H1 (cell line): ENCODE measurements at regions not wholly inside any gene's neighbourhood (a gene's known extent, or its start where the extent isn't known, plus 50 kb on each side); places are given as distances from the start of the nearest gene placed in this dataset.

Source experiments
- CTCF ChIA-PET: fragments of 300-600 bp; sonication (Branson Sonifier 250); formaldehyde crosslinking; loops from one replicate; lab custom pipeline; 2021; ENCODE audit not compliant: partially characterized antibody; lab: Charles Lee
- POLR2A ChIA-PET: fragments of 300-600 bp; sonication (Branson Sonifier 250); formaldehyde crosslinking; loops from one replicate; lab custom pipeline; 2021; ENCODE audit warnings: inconsistent platforms; ENCODE audit not compliant: partially characterized antibody; lab: Charles Lee
- DNase-seq, 2 experiments: peaks; one replicate each; pipeline versions ENCODE4 v3.0.0 to v3.0.0-alpha.2; 2010 to 2022; ENCODE audit warnings: low spot score in 2 of 2, low read depth in 1 of 2, mixed read lengths in 1 of 2
- FAIRE-seq: peaks from 2 replicates; lab custom pipeline; 2011; peaks lifted over from hg19 to GRCh38; lab: Jason Lieb, UNC
- H2AFZ ChIP-seq: 2 replicates; pipeline ENCODE4 v1.8.1; 2012; ENCODE audit warnings: low read length, inconsistent platforms
- H2AK5ac ChIP-seq: 2 replicates; pipeline ENCODE4 v1.6.1; 2013; ENCODE audit warnings: low read depth, low read length
- H2BK120ac ChIP-seq: replicated peaks from 2 replicates; pipeline ENCODE3; 2013; ENCODE audit warnings: low read depth, low read length, inconsistent platforms
- H2BK12ac ChIP-seq: 2 replicates; pipeline ENCODE4 v1.6.1; 2013; ENCODE audit warnings: low read depth, low read length
- H2BK15ac ChIP-seq: 2 replicates; pipeline ENCODE4 v1.6.1; 2013; ENCODE audit warnings: low read length
- H2BK20ac ChIP-seq: 2 replicates; pipeline ENCODE4 v1.6.1; 2013; ENCODE audit warnings: low read length
- H2BK5ac ChIP-seq: 2 replicates; pipeline ENCODE4 v1.6.1; 2013; ENCODE audit warnings: low read depth, low read length
- H3K14ac ChIP-seq: 2 replicates; pipeline ENCODE4 v1.6.1; 2013; ENCODE audit warnings: inconsistent platforms; ENCODE audit not compliant: insufficient read length
- H3K18ac ChIP-seq: 2 replicates; pipeline ENCODE4 v1.6.1; 2013; ENCODE audit warnings: low read length; ENCODE audit errors: extremely low read depth
- H3K23ac ChIP-seq: 2 replicates; pipeline ENCODE4 v1.6.1; 2013; ENCODE audit warnings: inconsistent platforms; ENCODE audit not compliant: insufficient read length
- H3K23me2 ChIP-seq: 2 replicates; pipeline ENCODE4 v1.6.1; 2013; ENCODE audit warnings: low read depth, low read length
- H3K27ac ChIP-seq: 2 replicates; pipeline ENCODE4 v1.6.1; 2011; ENCODE audit warnings: low read depth, low read length, inconsistent platforms
- H3K27me3 ChIP-seq, 4 experiments: replicated peaks in 1 of 4; 1 replicate in 1 of 4; 2 replicates in 3 of 4; pipeline versions ENCODE4 v1.6.1 to v1.8.1; 2011 to 2013; ENCODE audit warnings: low read length in 3 of 4, mild to moderate bottlenecking in 3 of 4, inconsistent platforms in 2 of 4, mixed read lengths in 2 of 4, moderate library complexity in 1 of 4; ENCODE audit not compliant: control insufficient read depth in 3 of 4, insufficient read depth in 3 of 4; ENCODE audit errors: extremely low read depth in 1 of 4
- H3K36me3 ChIP-seq, 4 experiments: 2 replicates each; pipeline versions ENCODE4 v1.6.1 to v1.8.1; 2011 to 2013; ENCODE audit warnings: mild to moderate bottlenecking in 4 of 4, low read length in 3 of 4, moderate library complexity in 2 of 4, control low read depth in 1 of 4, inconsistent platforms in 1 of 4; ENCODE audit not compliant: insufficient read depth in 4 of 4, control insufficient read depth in 2 of 4
- H3K4ac ChIP-seq: replicated peaks from 2 replicates; pipeline ENCODE3; 2013; ENCODE audit warnings: low read length, low read depth, mixed read lengths, inconsistent platforms; ENCODE audit not compliant: insufficient read length
- H3K4me1 ChIP-seq, 4 experiments: replicated peaks in 1 of 4; 1 replicate in 1 of 4; 2 replicates in 3 of 4; pipeline versions ENCODE4 v1.6.1 to v1.8.1; 2011 to 2013; ENCODE audit warnings: low read length in 3 of 4, inconsistent platforms in 2 of 4, mixed read lengths in 1 of 4; ENCODE audit not compliant: insufficient read depth in 4 of 4, control insufficient read depth in 3 of 4
- H3K4me2 ChIP-seq, 2 experiments: 2 replicates each; pipeline versions ENCODE4 v1.6.1 to v1.8.1; 2011 to 2013; ENCODE audit warnings: low read depth in 2 of 2, low read length in 2 of 2, control low read depth in 1 of 2, inconsistent platforms in 1 of 2, mild to moderate bottlenecking in 1 of 2; ENCODE audit not compliant: insufficient read depth in 1 of 2
- H3K4me3 ChIP-seq, 4 experiments: fragments of 200-600, 300-600 bp in 1 of 4; sonication (generic), shearing (Covaris generic), sonication (Bioruptor Twin) in 1 of 4; 2 replicates each; pipeline versions ENCODE4 v1.5.1 to v1.8.1; 2011 to 2016; ENCODE audit warnings: low read length in 4 of 4, low read depth in 3 of 4, control low read depth in 2 of 4, inconsistent platforms in 2 of 4, mild to moderate bottlenecking in 2 of 4, mixed read lengths in 1 of 4, moderate library complexity in 1 of 4; ENCODE audit not compliant: insufficient read depth in 2 of 4; ENCODE audit errors: extremely low read depth in 1 of 4
- H3K56ac ChIP-seq: replicated peaks from 2 replicates; pipeline ENCODE3; 2013; ENCODE audit warnings: low read depth, mild to moderate bottlenecking, mixed read lengths, low read length, inconsistent platforms; ENCODE audit not compliant: insufficient read length
- H3K79me1 ChIP-seq: 2 replicates; pipeline ENCODE4 v1.6.1; 2013; ENCODE audit warnings: low read depth, low read length, control low read depth
- H3K79me2 ChIP-seq, 2 experiments: 2 replicates each; pipeline versions ENCODE4 v1.6.1 to v1.8.1; 2012 to 2013; ENCODE audit warnings: low read length in 2 of 2, mild to moderate bottlenecking in 2 of 2, inconsistent platforms in 1 of 2; ENCODE audit not compliant: insufficient read depth in 2 of 2, control insufficient read depth in 1 of 2
- H3K9ac ChIP-seq, 4 experiments: replicated peaks in 1 of 4; 1 replicate in 1 of 4; 2 replicates in 3 of 4; pipeline versions ENCODE4 v1.6.1 to v1.8.1; 2011 to 2013; ENCODE audit warnings: low read depth in 3 of 4, low read length in 3 of 4, control low read depth in 2 of 4, mild to moderate bottlenecking in 2 of 4, moderate library complexity in 2 of 4, inconsistent platforms in 1 of 4; ENCODE audit errors: extremely low read depth in 1 of 4
- H3K9me3 ChIP-seq, 2 experiments: 2 replicates each; pipeline versions ENCODE4 v1.6.1 to v1.8.1; 2012 to 2013; ENCODE audit warnings: mild to moderate bottlenecking in 2 of 2, moderate library complexity in 2 of 2, control low read depth in 1 of 2, inconsistent platforms in 1 of 2, low read depth in 1 of 2, low read length in 1 of 2, mixed read lengths in 1 of 2; ENCODE audit not compliant: insufficient read depth in 2 of 2
- H4K20me1 ChIP-seq, 2 experiments: replicated peaks in 1 of 2; 2 replicates each; pipeline versions ENCODE3 to v1.8.1; 2011 to 2013; ENCODE audit warnings: inconsistent platforms in 2 of 2, low read length in 2 of 2, mild to moderate bottlenecking in 1 of 2; ENCODE audit not compliant: insufficient read depth in 2 of 2, control insufficient read depth in 1 of 2
- H4K5ac ChIP-seq: 2 replicates; pipeline ENCODE4 v1.6.1; 2013; ENCODE audit warnings: low read length, low read depth, mixed read lengths, inconsistent platforms; ENCODE audit not compliant: insufficient read length
- H4K8ac ChIP-seq: 2 replicates; pipeline ENCODE4 v1.8.0; 2013; ENCODE audit warnings: mild to moderate bottlenecking, moderate library complexity, low read length, inconsistent platforms; ENCODE audit not compliant: insufficient read depth; ENCODE audit errors: extremely low read depth
- H4K91ac ChIP-seq: replicated peaks from 2 replicates; pipeline ENCODE3; 2013; ENCODE audit warnings: low read length, mixed read lengths, inconsistent platforms; ENCODE audit not compliant: insufficient read length
- ASH2L ChIP-seq: fragments of 200-600, 300-600 bp; sonication (generic); IDR thresholded peaks from one replicate; pipeline ENCODE4 v1.7.1; 2017; ENCODE audit warnings: low read length
- BACH1 ChIP-seq: IDR thresholded peaks from 2 replicates; pipeline ENCODE4 v1.6.1; 2012; ENCODE audit warnings: low read length, improper control_type of control experiment
- BRCA1 ChIP-seq: IDR thresholded peaks from 2 replicates; pipeline ENCODE4 v1.6.1; 2012; ENCODE audit warnings: low read depth, low read length, improper control_type of control experiment
- FOSL1 ChIP-seq: IDR thresholded peaks from 2 replicates; pipeline ENCODE4 v1.6.1; 2011; ENCODE audit warnings: mild to moderate bottlenecking, low read depth, low read length, moderate library complexity; ENCODE audit not compliant: insufficient read depth
- GTF2F1 ChIP-seq: IDR thresholded peaks from 2 replicates; pipeline ENCODE4 v1.6.1; 2012; ENCODE audit warnings: low read depth, low read length, improper control_type of control experiment, borderline replicate concordance
- KDM4A ChIP-seq: IDR thresholded peaks from one replicate; pipeline ENCODE4 v1.7.1; 2012; ENCODE audit warnings: low read depth, mild to moderate bottlenecking, moderate library complexity, low read length, inconsistent platforms; ENCODE audit not compliant: severe bottlenecking
- MAFK ChIP-seq: IDR thresholded peaks from 2 replicates; pipeline ENCODE4 v1.6.1; 2012; ENCODE audit warnings: low read depth, mild to moderate bottlenecking, improper control_type of control experiment, low read length
- POLR2AphosphoS5 ChIP-seq: IDR thresholded peaks from 2 replicates; pipeline ENCODE4 v1.6.1; 2011; ENCODE audit warnings: low read depth, low read length
- SRF ChIP-seq: IDR thresholded peaks from 2 replicates; pipeline ENCODE4 v1.6.1; 2011; ENCODE audit warnings: mild to moderate bottlenecking, low read depth, low read length, moderate library complexity
- WGBS, 2 experiments: shearing (Covaris generic) in 1 of 2; methylation state at CpG; one replicate each; pipeline versions ENCODE4 v1.1.6 to v1.1.7; 2013 to 2015; ENCODE audit warnings: low lambda C conversion rate in 2 of 2, mixed read lengths in 2 of 2, inconsistent platforms in 1 of 2, low coverage in 1 of 2, missing lambda C conversion rate in 1 of 2; ENCODE audit not compliant: insufficient replicate concordance in 2 of 2, insufficient coverage in 1 of 2, insufficient read length in 1 of 2; ENCODE audit errors: extremely low coverage in 1 of 2, missing lambda C conversion rate in 1 of 2; 5-methylcytosine and 5-hydroxymethylcytosine counted together

- Histone ChIP-seq H3K27ac (no peak overlapping the region), H3K9me3 (peaks cover 0 to 6% of the 10 kb centered on the region in 2 experiments; a peak in 3 of 4 replicates), H2BK20ac (peak overlapping the region; percentile 88; the same call in 1 of the 2 replicates), H3K79me1 (no peaks in the 10 kb centered on the region), H4K20me1 (no peaks in the 10 kb centered on the region), H3K4ac (no peak overlapping the region), H3K23ac (no peak overlapping the region), H4K91ac (no peak overlapping the region), H4K5ac (no peak overlapping the region), H2BK15ac (no peak overlapping the region), H3K4me3 (no peak overlapping the region), H2BK5ac (peak overlapping the region; percentile 86; the same call in 1 of the 2 replicates), H3K9ac (no peak overlapping the region), H3K4me2 (no peak overlapping the region), H3K36me3 (no peaks in the 10 kb centered on the region), H4K8ac (no peak overlapping the region), H3K23me2 (no peaks in the 10 kb centered on the region), H2BK120ac (no peak overlapping the region), H3K79me2 (no peaks in the 10 kb centered on the region), H3K4me1 (peaks cover 0 to 8% (median 2%) of the 10 kb centered on the region in 4 experiments; a peak in 3 of 7 replicates), H3K14ac (no peak overlapping the region), H3K18ac (no peak overlapping the region), H2AK5ac (no peak overlapping the region), H2BK12ac (no peak overlapping the region), H2AFZ (no peak overlapping the region), H3K56ac (no peak overlapping the region), H3K27me3 (no peaks in the 10 kb centered on the region; a peak in 1 of 7 replicates)
- 82% methylated on average over 2 of the region's 2 CpGs; no CpG with 5 or more reads in 1 of the 2 experiments for WGBS, 2 experiments
- CTCF ChIA-PET: no interaction called here
- TF ChIP-seq GTF2F1 (no peak), POLR2AphosphoS5 (no peak), SRF (no peak), BRCA1 (no peak), MAFK (peak; percentile 96), FOSL1 (no peak), ASH2L (no peak), BACH1 (peak; percentile 90), KDM4A (no peak)
- DNase-seq (no peak), FAIRE-seq (no peak)
- POLR2A ChIA-PET: no interaction called here
Measured at GRCh38 chr14:97705107-97705506, 907.9 kb downstream of the VRK1 start.
